ENCODE measurements at regions not wholly inside any gene's neighbourhood (a gene's known extent, or its start where the extent isn't known, plus 50 kb on each side); places are given as distances from the start of the nearest gene placed in this dataset.

DNA sequence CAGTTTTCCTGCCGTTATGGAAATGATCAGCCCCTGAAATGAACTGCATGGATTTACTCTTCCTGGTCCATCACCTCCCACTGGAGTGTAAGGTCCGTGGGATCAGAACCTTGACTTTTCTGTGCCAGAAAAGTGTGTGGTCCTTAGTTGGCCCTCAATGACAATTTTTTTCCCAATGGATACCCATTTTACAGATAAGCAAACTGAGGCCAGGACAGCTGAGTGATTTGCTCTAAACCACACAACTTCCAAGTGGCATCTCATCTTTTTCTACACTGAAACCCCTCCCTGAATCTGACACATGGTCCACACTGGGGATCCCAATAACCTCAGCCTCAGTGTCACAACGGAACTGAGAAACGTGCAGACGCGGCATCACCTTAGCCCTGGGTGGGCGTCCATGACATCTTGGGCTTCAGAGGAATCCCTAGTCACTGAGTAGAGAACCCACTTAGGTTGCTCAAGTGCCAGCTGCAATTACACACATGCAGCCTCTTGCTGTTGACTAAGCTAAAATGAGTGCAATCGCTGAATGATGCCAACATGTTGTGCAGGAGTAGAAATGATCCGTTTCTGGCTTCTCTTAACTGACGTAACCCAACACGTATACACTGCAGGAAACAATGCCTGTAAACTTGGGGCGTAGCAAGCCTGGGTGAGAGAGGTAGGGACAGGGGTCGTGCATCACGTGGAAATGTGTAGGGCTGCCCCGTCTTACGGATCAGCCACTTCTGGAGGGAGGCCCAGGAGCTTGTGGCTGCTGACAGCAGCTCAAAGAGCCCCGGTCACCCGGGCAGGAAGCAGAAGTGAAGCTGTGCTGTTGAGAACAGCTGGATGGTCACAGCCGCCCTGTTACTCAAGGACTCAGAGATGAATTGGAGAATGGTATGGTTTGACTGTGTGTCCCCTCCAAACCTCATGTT lies 136.3 kb downstream of the SHANK2 start:
- Histone ChIP-seq H3K27me3 (peaks cover 66% of the 10 kb centered on the region), H3K27ac (no peak overlapping the region), H3K4me1 (no peaks in the 10 kb centered on the region), H3K4me3 (no peak overlapping the region), H3K36me3 (no peaks in the 10 kb centered on the region), H3K9me3 (no peaks in the 10 kb centered on the region)
- peak; percentile 53 for ATAC-seq
- TF ChIP-seq EP300 (IDR thresholded peaks at IDR 0.05) (no peak), POLR2A (IDR thresholded peaks at IDR 0.05) (no peak), POLR2AphosphoS5 (IDR thresholded peaks at IDR 0.05) (no peak)
- TF ChIP-seq, protein P1, sequence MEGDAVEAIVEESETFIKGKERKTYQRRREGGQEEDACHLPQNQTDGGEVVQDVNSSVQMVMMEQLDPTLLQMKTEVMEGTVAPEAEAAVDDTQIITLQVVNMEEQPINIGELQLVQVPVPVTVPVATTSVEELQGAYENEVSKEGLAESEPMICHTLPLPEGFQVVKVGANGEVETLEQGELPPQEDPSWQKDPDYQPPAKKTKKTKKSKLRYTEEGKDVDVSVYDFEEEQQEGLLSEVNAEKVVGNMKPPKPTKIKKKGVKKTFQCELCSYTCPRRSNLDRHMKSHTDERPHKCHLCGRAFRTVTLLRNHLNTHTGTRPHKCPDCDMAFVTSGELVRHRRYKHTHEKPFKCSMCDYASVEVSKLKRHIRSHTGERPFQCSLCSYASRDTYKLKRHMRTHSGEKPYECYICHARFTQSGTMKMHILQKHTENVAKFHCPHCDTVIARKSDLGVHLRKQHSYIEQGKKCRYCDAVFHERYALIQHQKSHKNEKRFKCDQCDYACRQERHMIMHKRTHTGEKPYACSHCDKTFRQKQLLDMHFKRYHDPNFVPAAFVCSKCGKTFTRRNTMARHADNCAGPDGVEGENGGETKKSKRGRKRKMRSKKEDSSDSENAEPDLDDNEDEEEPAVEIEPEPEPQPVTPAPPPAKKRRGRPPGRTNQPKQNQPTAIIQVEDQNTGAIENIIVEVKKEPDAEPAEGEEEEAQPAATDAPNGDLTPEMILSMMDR (IDR thresholded peaks at IDR 0.05) = no peak
- WGBS, 2 donors (ENCODE audit: low coverage in 1 of 2) = 63 to 78% methylated on average over 2 to 12 of the region's 19 CpGs

DNA sequence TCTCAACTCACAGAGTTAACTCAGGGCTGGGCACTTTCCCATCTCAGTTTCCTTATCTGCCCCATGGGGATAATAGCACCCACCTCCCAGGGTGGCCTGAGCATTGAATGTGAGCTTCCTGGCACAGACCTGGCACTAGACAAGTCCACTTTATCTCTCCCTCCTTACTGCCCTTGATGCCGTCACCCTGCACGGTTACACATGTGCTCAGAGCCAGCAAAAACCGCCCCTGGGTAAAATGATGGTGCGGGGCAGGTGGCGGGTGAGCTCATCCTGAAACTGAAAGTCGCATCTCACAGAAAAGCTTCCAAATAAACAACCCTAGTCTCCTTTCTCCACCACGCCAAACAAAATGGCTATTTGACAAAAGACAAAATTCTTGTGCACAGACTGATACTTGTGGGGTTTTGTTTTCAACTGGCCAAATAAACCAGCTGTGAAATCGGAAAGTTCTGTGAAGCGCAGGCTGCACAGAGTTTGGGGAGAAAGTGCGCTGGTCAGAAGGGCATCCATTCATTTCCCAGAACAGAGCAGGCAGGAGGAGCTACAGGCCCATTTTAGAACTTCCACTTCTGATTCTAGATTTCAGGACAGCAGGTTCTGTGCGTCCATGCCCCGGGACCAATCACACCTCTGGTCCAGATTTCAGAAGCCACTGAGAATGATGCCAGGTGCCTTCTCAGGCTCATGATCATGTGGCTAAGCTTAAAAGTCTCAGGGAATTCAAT lies 138.1 kb downstream of the SHANK2 start:
- Histone ChIP-seq H3K4me3 (no peak overlapping the region), H3K9me3 (no peaks in the 10 kb centered on the region), H3K27ac (no peak overlapping the region), H3K4me1 (no peaks in the 10 kb centered on the region), H3K27me3 (peaks cover 74% of the 10 kb centered on the region), H3K36me3 (no peaks in the 10 kb centered on the region)
- no peak for TF ChIP-seq EP300 (IDR thresholded peaks at IDR 0.05)
- no peak for TF ChIP-seq POLR2AphosphoS5 (IDR thresholded peaks at IDR 0.05)
- TF ChIP-seq, protein P1 (IDR thresholded peaks at IDR 0.05) = no peak
- no peak for TF ChIP-seq POLR2A (IDR thresholded peaks at IDR 0.05)
- WGBS, 2 donors (ENCODE audit: low coverage in 1 of 2) = 65 to 66% methylated on average over 4 to 7 of the region's 12 CpGs
- no peak for ATAC-seq

DNA sequence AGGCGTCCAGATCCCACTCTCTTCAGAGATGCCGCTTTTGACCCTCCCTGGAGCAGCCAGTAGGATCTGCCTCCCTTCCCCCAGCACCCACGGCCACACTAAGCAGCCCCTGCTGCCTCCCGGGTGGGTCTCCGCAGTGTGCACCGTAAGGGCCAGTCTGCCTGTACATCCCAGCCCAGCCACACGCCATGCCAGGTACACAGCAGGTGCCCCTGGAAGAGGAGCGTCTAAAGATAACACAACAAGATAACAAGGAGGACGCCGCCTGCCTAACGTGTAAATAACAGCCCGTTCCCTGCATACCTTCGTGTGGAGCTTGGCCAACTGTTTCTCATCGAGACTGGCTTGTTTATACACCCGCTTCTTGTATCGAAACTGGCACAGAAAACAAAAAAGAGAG lies 139.4 kb downstream of the SHANK2 start:
- no peaks in the 10 kb centered on the region for H3K9me3 ChIP-seq
- no peak for ATAC-seq

DNA sequence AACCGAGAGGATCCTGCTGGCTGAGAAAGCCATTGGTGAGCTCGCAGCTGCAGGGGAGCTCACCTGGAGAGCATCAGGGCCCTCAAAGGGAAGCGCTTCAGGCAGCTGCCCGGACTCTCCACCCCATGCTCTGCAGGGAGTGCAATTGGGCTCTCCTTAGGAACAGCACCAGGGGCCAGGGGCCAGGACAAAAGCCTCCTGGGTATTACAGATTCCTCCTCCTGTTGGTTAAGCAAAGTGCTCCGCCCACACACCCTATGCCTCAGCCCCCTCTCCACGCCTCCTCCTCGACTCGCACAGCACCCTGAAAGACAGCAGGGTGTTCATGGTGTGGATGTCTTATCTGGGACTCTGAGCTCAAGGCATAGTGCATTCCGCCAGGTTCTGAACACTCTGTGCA lies 139.9 kb downstream of the SHANK2 start:
- no peak for ATAC-seq
- no peak overlapping the region for H3K27ac ChIP-seq
- 20 to 68% methylated on average over 2 to 9 of the region's 9 CpGs for WGBS, 2 donors (ENCODE audit: low coverage in 1 of 2)
- H3K9me3 ChIP-seq = no peaks in the 10 kb centered on the region
- H3K36me3 ChIP-seq = no peaks in the 10 kb centered on the region
- H3K27me3 ChIP-seq = peaks cover 83% of the 10 kb centered on the region
- TF ChIP-seq EP300 (IDR thresholded peaks at IDR 0.05) = no peak
- TF ChIP-seq POLR2AphosphoS5 (IDR thresholded peaks at IDR 0.05) = no peak
- TF ChIP-seq POLR2A (IDR thresholded peaks at IDR 0.05) = no peak
- TF ChIP-seq, protein P1 (IDR thresholded peaks at IDR 0.05) = no peak
- H3K4me1 ChIP-seq = no peaks in the 10 kb centered on the region
- H3K4me3 ChIP-seq = no peak overlapping the region

More for the DNA sequence above, 139.4 kb downstream of the SHANK2 start:
- WGBS, 2 donors (ENCODE audit: low coverage in 1 of 2) = 53% methylated on average over 10 to 13 of the region's 16 CpGs
- Histone ChIP-seq H3K36me3 (no peaks in the 10 kb centered on the region), H3K4me3 (no peak overlapping the region), H3K4me1 (no peaks in the 10 kb centered on the region), H3K27ac (no peak overlapping the region), H3K27me3 (peaks cover 83% of the 10 kb centered on the region)
- TF ChIP-seq POLR2AphosphoS5 (IDR thresholded peaks at IDR 0.05) (no peak), POLR2A (IDR thresholded peaks at IDR 0.05) (no peak), EP300 (IDR thresholded peaks at IDR 0.05) (no peak)
- TF ChIP-seq, protein P1 (IDR thresholded peaks at IDR 0.05) = no peak

All from gastroesophageal sphincter (tissue), 4 donors.